CD4-positive, alpha-beta T cell treated with Interleukin-4 for 4 hours (primary cell): ENCODE measurements at regions not wholly inside any gene's neighbourhood (a gene's known extent, or its start where the extent isn't known, plus 50 kb on each side); places are given as distances from the start of the nearest gene placed in this dataset.

ENCODE experiments used
- DNase-seq: peaks from one replicate; pipeline ENCODE4 v3.0.0-alpha.2; 2020

GRCh38 chr3:88209356-88209755 is 59.6 kb downstream of the C3orf38 start:
- DNase-seq, result no peak

- no peak for DNase-seq
Observed at GRCh38 chr3:88211096-88211890, 61.5 kb downstream of the C3orf38 start.

GRCh38 chr3:88219138-88219792 is 69.5 kb downstream of the C3orf38 start:
- no peak for DNase-seq

GRCh38 chr3:88220126-88220525 is 70.4 kb downstream of the C3orf38 start:
- no peak for DNase-seq

- DNase-seq, result no peak
Observed at GRCh38 chr3:88221726-88222125, 72.0 kb downstream of the C3orf38 start.

GRCh38 chr3:88222343-88222742 is 72.6 kb downstream of the C3orf38 start:
- no peak for DNase-seq

- DNase-seq, result no peak
Observed at GRCh38 chr3:88225326-88226008, 75.7 kb downstream of the C3orf38 start.

- no peak for DNase-seq
Observed at GRCh38 chr3:88226910-88227309, 77.2 kb downstream of the C3orf38 start.

- no peak for DNase-seq
Observed at GRCh38 chr3:88230638-88231037, 80.9 kb downstream of the C3orf38 start.

GRCh38 chr3:88231207-88231606 is 81.4 kb downstream of the C3orf38 start:
- no peak for DNase-seq

GRCh38 chr3:88231632-88232031 is 81.9 kb downstream of the C3orf38 start:
- no peak for DNase-seq

GRCh38 chr3:88235102-88235501 is 85.3 kb downstream of the C3orf38 start:
- no peak for DNase-seq

- DNase-seq, result no peak
Observed at GRCh38 chr3:88239870-88240269, 90.1 kb downstream of the C3orf38 start.

GRCh38 chr3:88248658-88249057 is 98.9 kb downstream of the C3orf38 start:
- DNase-seq, result no peak

- DNase-seq, result no peak
Observed at GRCh38 chr3:88259045-88259444, 109.3 kb downstream of the C3orf38 start.

- DNase-seq, result no peak
Observed at GRCh38 chr3:88262527-88262926, 112.8 kb downstream of the C3orf38 start.

GRCh38 chr3:88263417-88264100 is 113.8 kb downstream of the C3orf38 start:
- no peak for DNase-seq

- DNase-seq, result no peak
Observed at GRCh38 chr3:88267441-88267840, 117.7 kb downstream of the C3orf38 start.

GRCh38 chr3:88267847-88268246 is 118.1 kb downstream of the C3orf38 start:
- DNase-seq, result no peak

GRCh38 chr3:88280326-88280725 is 130.6 kb downstream of the C3orf38 start:
- DNase-seq, result no peak

- DNase-seq, result no peak
Observed at GRCh38 chr3:88282528-88283241, 132.9 kb downstream of the C3orf38 start.

GRCh38 chr3:88283242-88283592 is 133.5 kb downstream of the C3orf38 start:
- no peak for DNase-seq

GRCh38 chr3:88291486-88291885 is 141.7 kb downstream of the C3orf38 start:
- DNase-seq, result no peak
